ENCODE measurements at regions not wholly inside any gene's neighbourhood (a gene's known extent, or its start where the extent isn't known, plus 50 kb on each side); places are given as distances from the start of the nearest gene placed in this dataset.

- peaks cover 7% of the 10 kb centered on the region for H3K36me3 Mint-ChIP-seq
- ATAC-seq (no peak), DNase-seq (ENCODE audit: low spot score) (no peak)
- H3K4me3 Mint-ChIP-seq, result no peak overlapping the region
- ChIA-PET POLR2A (no interaction called here), CTCF (no interaction called here)
- TF ChIP-seq ZSCAN18 (CRISPR knock-in tag; IDR thresholded peaks at IDR 0.05) (no peak), SMAD4 (CRISPR knock-in tag; IDR thresholded peaks at IDR 0.05) (no peak), ZNF138 (CRISPR knock-in tag; conservative IDR thresholded peaks at IDR 0.05) (no peak), TEAD1 (CRISPR knock-in tag; IDR thresholded peaks at IDR 0.05) (no peak), ZNF532 (CRISPR knock-in tag; IDR thresholded peaks at IDR 0.05; ENCODE audit: borderline replicate concordance) (no peak), FOXP1 (CRISPR knock-in tag; IDR thresholded peaks at IDR 0.05; ENCODE audit: borderline replicate concordance) (no peak), ATF1 (CRISPR knock-in tag; IDR thresholded peaks at IDR 0.05) (no peak)
- TF ChIP-seq, protein P1, sequence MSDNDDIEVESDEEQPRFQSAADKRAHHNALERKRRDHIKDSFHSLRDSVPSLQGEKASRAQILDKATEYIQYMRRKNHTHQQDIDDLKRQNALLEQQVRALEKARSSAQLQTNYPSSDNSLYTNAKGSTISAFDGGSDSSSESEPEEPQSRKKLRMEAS (CRISPR knock-in tag; IDR thresholded peaks at IDR 0.05), result no peak
- TF ChIP-seq, protein P2, sequence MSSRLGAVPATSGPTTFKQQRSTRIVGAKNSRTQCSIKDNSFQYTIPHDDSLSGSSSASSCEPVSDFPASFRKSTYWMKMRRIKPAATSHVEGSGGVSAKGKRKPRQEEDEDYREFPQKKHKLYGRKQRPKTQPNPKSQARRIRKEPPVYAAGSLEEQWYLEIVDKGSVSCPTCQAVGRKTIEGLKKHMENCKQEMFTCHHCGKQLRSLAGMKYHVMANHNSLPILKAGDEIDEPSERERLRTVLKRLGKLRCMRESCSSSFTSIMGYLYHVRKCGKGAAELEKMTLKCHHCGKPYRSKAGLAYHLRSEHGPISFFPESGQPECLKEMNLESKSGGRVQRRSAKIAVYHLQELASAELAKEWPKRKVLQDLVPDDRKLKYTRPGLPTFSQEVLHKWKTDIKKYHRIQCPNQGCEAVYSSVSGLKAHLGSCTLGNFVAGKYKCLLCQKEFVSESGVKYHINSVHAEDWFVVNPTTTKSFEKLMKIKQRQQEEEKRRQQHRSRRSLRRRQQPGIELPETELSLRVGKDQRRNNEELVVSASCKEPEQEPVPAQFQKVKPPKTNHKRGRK (CRISPR knock-in tag; IDR thresholded peaks at IDR 0.05; ENCODE audit: borderline replicate concordance), result no peak
- TF ChIP-seq, protein P3, sequence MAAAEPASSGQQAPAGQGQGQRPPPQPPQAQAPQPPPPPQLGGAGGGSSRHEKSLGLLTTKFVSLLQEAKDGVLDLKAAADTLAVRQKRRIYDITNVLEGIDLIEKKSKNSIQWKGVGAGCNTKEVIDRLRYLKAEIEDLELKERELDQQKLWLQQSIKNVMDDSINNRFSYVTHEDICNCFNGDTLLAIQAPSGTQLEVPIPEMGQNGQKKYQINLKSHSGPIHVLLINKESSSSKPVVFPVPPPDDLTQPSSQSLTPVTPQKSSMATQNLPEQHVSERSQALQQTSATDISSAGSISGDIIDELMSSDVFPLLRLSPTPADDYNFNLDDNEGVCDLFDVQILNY (CRISPR knock-in tag; IDR thresholded peaks at IDR 0.05), result no peak
- peaks cover 18% of the 10 kb centered on the region for H3K9me3 Mint-ChIP-seq
- H3K27me3 Mint-ChIP-seq (ENCODE audit: low read depth), result no peaks in the 10 kb centered on the region
- H3K27ac Mint-ChIP-seq, result no peak overlapping the region
- H3K4me1 Mint-ChIP-seq, result peaks cover 15% of the 10 kb centered on the region
These were observed 541.2 kb upstream of the CDH5 start for GRCh38 chr16:65825191-65825856.

DNA sequence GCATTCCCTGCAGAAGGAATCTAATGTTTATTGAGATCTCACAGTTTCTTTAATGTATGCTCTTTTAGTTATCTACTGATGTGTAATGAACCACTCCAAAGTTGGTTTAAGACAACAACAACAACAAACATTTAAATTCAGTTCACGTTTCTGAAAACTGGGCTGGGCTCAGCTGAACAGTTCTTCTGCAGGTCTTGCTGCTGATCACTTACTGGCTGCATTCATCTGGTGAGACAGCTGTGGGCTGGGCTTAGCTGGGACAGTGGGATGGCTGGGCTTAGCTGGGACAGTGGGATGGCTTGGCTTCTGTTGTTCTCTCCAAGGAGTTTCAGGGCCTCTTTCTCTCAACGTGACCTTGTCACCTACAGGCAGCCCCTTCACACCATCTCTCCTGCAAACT, 544.3 kb upstream of the CDH5 start:
- Mint-ChIP-seq H3K27ac (no peak overlapping the region), H3K27me3 (ENCODE audit: low read depth) (no peaks in the 10 kb centered on the region), H3K36me3 (peaks cover 7% of the 10 kb centered on the region), H3K4me3 (no peak overlapping the region), H3K4me1 (peaks cover 31% of the 10 kb centered on the region), H3K9me3 (peaks cover 18% of the 10 kb centered on the region)
- TF ChIP-seq, protein P4, sequence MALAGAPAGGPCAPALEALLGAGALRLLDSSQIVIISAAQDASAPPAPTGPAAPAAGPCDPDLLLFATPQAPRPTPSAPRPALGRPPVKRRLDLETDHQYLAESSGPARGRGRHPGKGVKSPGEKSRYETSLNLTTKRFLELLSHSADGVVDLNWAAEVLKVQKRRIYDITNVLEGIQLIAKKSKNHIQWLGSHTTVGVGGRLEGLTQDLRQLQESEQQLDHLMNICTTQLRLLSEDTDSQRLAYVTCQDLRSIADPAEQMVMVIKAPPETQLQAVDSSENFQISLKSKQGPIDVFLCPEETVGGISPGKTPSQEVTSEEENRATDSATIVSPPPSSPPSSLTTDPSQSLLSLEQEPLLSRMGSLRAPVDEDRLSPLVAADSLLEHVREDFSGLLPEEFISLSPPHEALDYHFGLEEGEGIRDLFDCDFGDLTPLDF (CRISPR knock-in tag; IDR thresholded peaks at IDR 0.05), result no peak
- TF ChIP-seq TEAD1 (CRISPR knock-in tag; IDR thresholded peaks at IDR 0.05) (no peak), CBFB (CRISPR knock-in tag; IDR thresholded peaks at IDR 0.05; ENCODE audit: low read depth) (no peak), ESRRA (CRISPR knock-in tag; IDR thresholded peaks at IDR 0.05; ENCODE audit: borderline replicate concordance) (no peak)
- ChIA-PET POLR2A (no interaction called here), CTCF (no interaction called here)
- DNase-seq (ENCODE audit: low spot score) (no peak), ATAC-seq (no peak)

Measured in WTC11 (cell line).